Endothelial cell of umbilical vein (primary cell): ENCODE measurements at regions not wholly inside any gene's neighbourhood (a gene's known extent, or its start where the extent isn't known, plus 50 kb on each side); places are given as distances from the start of the nearest gene placed in this dataset.

ENCODE experiments used
- EZH2 ChIP-seq: IDR thresholded peaks from 2 replicates; pipeline ENCODE4 v1.6.1; 2012; ENCODE audit warnings: borderline replicate concordance, low read depth, mild to moderate bottlenecking, moderate library complexity, low read length, inconsistent platforms; ENCODE audit not compliant: severe bottlenecking
- GATA2 ChIP-seq: IDR thresholded peaks from 2 replicates; pipeline ENCODE4 v1.7.0; 2011; ENCODE audit warnings: low read depth, mild to moderate bottlenecking, moderate library complexity, mixed read lengths, low read length; ENCODE audit not compliant: insufficient read length, insufficient read depth
- POLR2A ChIP-seq: IDR thresholded peaks from 2 replicates; pipeline ENCODE4 v1.6.1; 2012; ENCODE audit warnings: low read depth, mild to moderate bottlenecking, control low read depth, low read length
- POLR2AphosphoS5 ChIP-seq: IDR thresholded peaks from 2 replicates; pipeline ENCODE4 v1.6.1; 2012; ENCODE audit warnings: low read depth, mild to moderate bottlenecking, control low read depth, low read length, moderate library complexity; ENCODE audit not compliant: insufficient read depth
- TF ChIP-seq, protein P1 (sequence below), 2 donors: IDR thresholded peaks; 1 replicate in 1 of 2; 2 replicates in 1 of 2; pipeline ENCODE4 v1.5.1; 2011; ENCODE audit warnings: low read length in 2 of 2, mild to moderate bottlenecking in 2 of 2, moderate library complexity in 2 of 2, control low read depth in 1 of 2, inconsistent platforms in 1 of 2, low read depth in 1 of 2; ENCODE audit not compliant: insufficient read depth in 1 of 2; ENCODE audit errors: extremely low read depth in 1 of 2

GRCh38 chr10:131041441-131041840, 270.1 kb downstream of the TCERG1L start:
- TF ChIP-seq POLR2AphosphoS5 (no peak), POLR2A (no peak), EZH2 (no peak), GATA2 (no peak)
- TF ChIP-seq, protein P1, sequence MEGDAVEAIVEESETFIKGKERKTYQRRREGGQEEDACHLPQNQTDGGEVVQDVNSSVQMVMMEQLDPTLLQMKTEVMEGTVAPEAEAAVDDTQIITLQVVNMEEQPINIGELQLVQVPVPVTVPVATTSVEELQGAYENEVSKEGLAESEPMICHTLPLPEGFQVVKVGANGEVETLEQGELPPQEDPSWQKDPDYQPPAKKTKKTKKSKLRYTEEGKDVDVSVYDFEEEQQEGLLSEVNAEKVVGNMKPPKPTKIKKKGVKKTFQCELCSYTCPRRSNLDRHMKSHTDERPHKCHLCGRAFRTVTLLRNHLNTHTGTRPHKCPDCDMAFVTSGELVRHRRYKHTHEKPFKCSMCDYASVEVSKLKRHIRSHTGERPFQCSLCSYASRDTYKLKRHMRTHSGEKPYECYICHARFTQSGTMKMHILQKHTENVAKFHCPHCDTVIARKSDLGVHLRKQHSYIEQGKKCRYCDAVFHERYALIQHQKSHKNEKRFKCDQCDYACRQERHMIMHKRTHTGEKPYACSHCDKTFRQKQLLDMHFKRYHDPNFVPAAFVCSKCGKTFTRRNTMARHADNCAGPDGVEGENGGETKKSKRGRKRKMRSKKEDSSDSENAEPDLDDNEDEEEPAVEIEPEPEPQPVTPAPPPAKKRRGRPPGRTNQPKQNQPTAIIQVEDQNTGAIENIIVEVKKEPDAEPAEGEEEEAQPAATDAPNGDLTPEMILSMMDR (IDR thresholded peaks at IDR 0.05; ENCODE audit: extremely low read depth in 1 of 2, insufficient read depth in 1 of 2, low read depth in 1 of 2, low read length in 2 of 2) = no peak
